Stomach (tissue), 8 donors: ENCODE measurements at regions not wholly inside any gene's neighbourhood (a gene's known extent, or its start where the extent isn't known, plus 50 kb on each side); places are given as distances from the start of the nearest gene placed in this dataset.

Source experiments
- DNase-seq, 2 donors: peaks; one replicate each; pipeline versions ENCODE4 v3.0.0 to v3.0.0-alpha.2; 2013 to 2019
- H3K27ac ChIP-seq, 5 donors: fragments of 200-600 bp in 4 of 5; sonication (generic) in 4 of 5; one replicate each; pipeline ENCODE4 v1.5.1; 2013 to 2019; ENCODE audit warnings: mild to moderate bottlenecking in 1 of 5, moderate library complexity in 1 of 5
- H3K27me3 ChIP-seq, 3 donors: fragments of 200-600 bp; sonication (generic); one replicate each; pipeline ENCODE4 v1.5.1; 2017 to 2019; ENCODE audit warnings: mixed run types in 1 of 3
- H3K36me3 ChIP-seq, 4 donors: fragments of 200-600 bp; sonication (generic); 1 replicate in 3 of 4; 2 replicates in 1 of 4; pipeline ENCODE4 v1.5.1; 2016 to 2019
- H3K4me1 ChIP-seq, 4 donors: fragments of 200-600 bp; sonication (generic); one replicate each; pipeline ENCODE4 v1.5.1; 2016 to 2019
- H3K4me3 ChIP-seq, 4 donors: fragments of 200-600 bp; sonication (generic) in 3 of 4; one replicate each; pipeline ENCODE4 v1.5.1; 2016 to 2019; ENCODE audit warnings: mild to moderate bottlenecking in 1 of 4
- H3K9me3 ChIP-seq, 4 donors: fragments of 200-600 bp; sonication (generic); one replicate each; pipeline ENCODE4 v1.5.1; 2016 to 2019
- EP300 ChIP-seq: sonication (generic); formaldehyde crosslinking; IDR thresholded peaks from one replicate; pipeline ENCODE4 v1.6.1; 2017; ENCODE audit warnings: antibody characterized with exemption
- POLR2A ChIP-seq, 4 donors: fragments of 450-650 bp; IDR thresholded peaks; one replicate each; pipeline ENCODE4 v1.6.1; 2016; ENCODE audit warnings: antibody characterized with exemption in 4 of 4, control low read depth in 2 of 4, mild to moderate bottlenecking in 1 of 4, moderate library complexity in 1 of 4
- POLR2AphosphoS5 ChIP-seq, 3 donors: sonication (generic); formaldehyde crosslinking; IDR thresholded peaks; one replicate each; pipeline ENCODE4 v1.6.1; 2016; ENCODE audit warnings: antibody characterized with exemption in 3 of 3
- WGBS, 5 donors: extraction: QIAGEN DNeasy Blood & Tissue Kit in 3 of 5; methylation state at CpG; one replicate each; pipeline versions ENCODE4 v1.1.5 to v1.1.7; 2013 to 2018; 5-methylcytosine and 5-hydroxymethylcytosine counted together
- intact Hi-C: fragments of 100-400 bp; cut with DNase I; formaldehyde crosslinking; loops from one replicate; pipeline ENCODE4 v1.15.1; 2023; ENCODE audit warnings: low total_unique reads
- TF ChIP-seq, protein P1 (sequence below), 7 experiments: fragments of 450-650 bp in 4 of 7; fragments of 200-600 bp in 3 of 7; sonication (generic) in 3 of 7; IDR thresholded peaks; one replicate each; pipeline ENCODE4 v1.5.1; 2016 to 2019; ENCODE audit warnings: antibody characterized with exemption in 7 of 7, control low read depth in 2 of 7, mild to moderate bottlenecking in 1 of 7
- donor health status: healthy with polysubstance abuse.
- donor health status: Bipolar disorder and iron deficiency.
- donor health status: healthy.

DNA sequence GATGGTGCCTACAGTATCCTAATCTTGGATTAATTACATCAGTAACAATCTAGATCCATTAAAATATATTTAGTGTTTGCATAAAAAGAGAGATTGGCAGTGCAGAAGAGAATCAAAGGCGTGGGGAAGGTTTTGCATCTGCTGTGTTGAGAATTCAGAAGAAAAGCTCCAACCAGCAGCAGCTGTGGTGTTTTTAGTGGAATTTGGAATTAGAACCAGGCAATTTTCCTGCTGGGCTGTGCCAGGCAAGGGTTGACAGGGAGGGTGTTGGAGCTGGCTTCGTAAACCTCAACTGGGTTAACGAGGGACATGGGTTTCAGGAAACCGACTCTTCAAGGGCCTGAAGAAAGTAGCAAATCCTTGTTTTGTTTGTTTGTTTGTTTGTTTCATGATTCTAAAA is 107.8 kb upstream of the WSCD1 start:
- Histone ChIP-seq H3K9me3 (peaks cover 0 to 12% (median 1%) of the 10 kb centered on the region in 4 donors), H3K27me3 (no peaks in the 10 kb centered on the region), H3K27ac (no peak overlapping the region), H3K4me1 (no peaks in the 10 kb centered on the region), H3K4me3 (no peak overlapping the region), H3K36me3 (no peaks in the 10 kb centered on the region)
- WGBS, 5 donors = 72 to 84% (median 81%) methylated on average over 4 of the region's 4 CpGs
- TF ChIP-seq EP300 = no peak
- TF ChIP-seq POLR2A (IDR thresholded peaks at IDR 0.05) = no peak
- TF ChIP-seq, protein P1, sequence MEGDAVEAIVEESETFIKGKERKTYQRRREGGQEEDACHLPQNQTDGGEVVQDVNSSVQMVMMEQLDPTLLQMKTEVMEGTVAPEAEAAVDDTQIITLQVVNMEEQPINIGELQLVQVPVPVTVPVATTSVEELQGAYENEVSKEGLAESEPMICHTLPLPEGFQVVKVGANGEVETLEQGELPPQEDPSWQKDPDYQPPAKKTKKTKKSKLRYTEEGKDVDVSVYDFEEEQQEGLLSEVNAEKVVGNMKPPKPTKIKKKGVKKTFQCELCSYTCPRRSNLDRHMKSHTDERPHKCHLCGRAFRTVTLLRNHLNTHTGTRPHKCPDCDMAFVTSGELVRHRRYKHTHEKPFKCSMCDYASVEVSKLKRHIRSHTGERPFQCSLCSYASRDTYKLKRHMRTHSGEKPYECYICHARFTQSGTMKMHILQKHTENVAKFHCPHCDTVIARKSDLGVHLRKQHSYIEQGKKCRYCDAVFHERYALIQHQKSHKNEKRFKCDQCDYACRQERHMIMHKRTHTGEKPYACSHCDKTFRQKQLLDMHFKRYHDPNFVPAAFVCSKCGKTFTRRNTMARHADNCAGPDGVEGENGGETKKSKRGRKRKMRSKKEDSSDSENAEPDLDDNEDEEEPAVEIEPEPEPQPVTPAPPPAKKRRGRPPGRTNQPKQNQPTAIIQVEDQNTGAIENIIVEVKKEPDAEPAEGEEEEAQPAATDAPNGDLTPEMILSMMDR (IDR thresholded peaks at IDR 0.05) = no peak
- TF ChIP-seq POLR2AphosphoS5 (IDR thresholded peaks at IDR 0.05) = no peak
- intact Hi-C loops = no loop called here
- no peak for DNase-seq

DNA sequence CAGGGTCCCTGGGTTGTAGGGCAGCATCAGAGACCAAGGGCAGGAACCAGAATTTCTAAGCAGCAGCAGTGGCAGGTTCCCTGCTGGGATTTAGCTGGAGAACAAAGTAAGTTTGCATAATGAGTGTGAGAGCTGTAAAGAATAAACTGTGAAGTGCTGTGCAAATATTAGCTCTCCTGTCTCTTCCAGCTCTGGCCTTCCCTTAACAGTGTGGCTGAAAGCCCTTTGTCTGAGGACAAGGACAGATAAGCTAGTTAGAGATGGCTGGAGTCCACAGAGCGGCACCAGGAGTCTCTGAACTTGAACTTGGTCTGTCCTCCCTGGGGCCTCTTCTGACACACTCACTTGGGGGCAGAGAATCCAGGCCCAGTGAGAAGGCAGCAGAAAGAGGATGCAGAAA is 98.2 kb upstream of the WSCD1 start:
- Histone ChIP-seq H3K4me1 (no peaks in the 10 kb centered on the region), H3K36me3 (no peaks in the 10 kb centered on the region), H3K27me3 (peaks cover 0 to 6% (median 0%) of the 10 kb centered on the region in 3 donors), H3K27ac (no peak overlapping the region), H3K9me3 (peaks cover 7 to 42% (median 22%) of the 10 kb centered on the region in 4 donors), H3K4me3 (no peak overlapping the region)
- intact Hi-C loops = no loop called here
- TF ChIP-seq, protein P1 (IDR thresholded peaks at IDR 0.05) = no peak
- DNase-seq = no peak
- WGBS, 5 donors = 23 to 67% (median 38%) methylated on average over 1 of the region's 1 CpG

DNA sequence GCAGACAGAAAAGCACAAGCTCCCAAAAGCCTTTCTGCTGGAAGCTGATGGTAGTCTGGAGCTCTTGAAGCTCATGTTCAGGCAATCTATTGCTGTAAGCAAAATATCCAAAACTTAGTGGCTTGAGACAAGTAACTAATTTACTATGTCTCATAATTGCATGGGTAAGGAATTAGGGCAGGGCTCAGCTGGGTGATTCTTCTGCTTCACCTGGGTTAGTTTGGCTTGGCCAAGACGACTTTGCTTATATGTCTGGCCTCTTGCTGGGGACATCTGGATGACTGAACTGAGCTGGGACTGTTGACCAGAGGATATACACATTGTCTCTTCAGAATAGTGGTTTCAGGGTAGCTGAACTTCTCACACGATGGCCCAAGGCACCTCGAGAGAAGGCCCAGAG is 96.8 kb upstream of the WSCD1 start:
- no peak for TF ChIP-seq POLR2A (IDR thresholded peaks at IDR 0.05)
- TF ChIP-seq, protein P1 (IDR thresholded peaks at IDR 0.05) = no peak
- no peak for TF ChIP-seq POLR2AphosphoS5 (IDR thresholded peaks at IDR 0.05)
- TF ChIP-seq EP300 = no peak
- Histone ChIP-seq H3K36me3 (no peaks in the 10 kb centered on the region), H3K27me3 (peaks cover 0 to 12% (median 0%) of the 10 kb centered on the region in 3 donors), H3K9me3 (peaks cover 7 to 32% (median 17%) of the 10 kb centered on the region in 4 donors), H3K4me1 (no peaks in the 10 kb centered on the region), H3K27ac (no peak overlapping the region), H3K4me3 (no peak overlapping the region)
- DNase-seq = no peak
- intact Hi-C loops = no loop called here
- 70 to 84% (median 75%) methylated on average over 3 of the region's 3 CpGs for whole genome bisulfite sequencing, 5 donors

DNA sequence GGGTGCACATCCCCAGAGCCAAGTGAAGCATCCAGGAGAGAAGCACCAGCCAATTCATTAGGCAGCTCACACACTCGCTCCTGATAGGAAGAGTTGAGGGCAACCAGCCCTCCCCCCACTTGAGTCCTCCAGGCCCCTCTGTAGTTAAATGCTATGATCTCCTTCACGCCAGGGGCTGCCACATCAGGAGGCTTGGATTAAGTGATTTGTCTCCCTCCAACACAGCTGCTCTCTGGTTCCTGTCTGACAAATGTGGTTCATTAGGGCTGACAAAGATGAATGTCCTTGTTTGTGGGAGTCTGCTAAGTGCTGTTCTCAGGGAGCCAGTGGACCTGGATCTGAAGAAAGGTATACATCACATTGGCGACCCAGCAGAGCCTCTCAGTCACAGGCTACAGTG is 94.5 kb upstream of the WSCD1 start:
- WGBS, 5 donors = 43 to 62% (median 49%) methylated on average over 3 of the region's 3 CpGs
- H3K27me3 ChIP-seq = peaks cover 0 to 14% (median 0%) of the 10 kb centered on the region in 3 donors
- intact Hi-C loops = no loop called here

More for the DNA sequence above, 94.5 kb upstream of the WSCD1 start:
- TF ChIP-seq POLR2AphosphoS5 (IDR thresholded peaks at IDR 0.05) (no peak), POLR2A (IDR thresholded peaks at IDR 0.05) (no peak), EP300 (no peak)
- TF ChIP-seq, protein P1 (IDR thresholded peaks at IDR 0.05) = no peak
- peak in 1 of 2 donors; percentile 21 for DNase-seq
- no peak overlapping the region for H3K27ac ChIP-seq
- no peak overlapping the region for H3K4me3 ChIP-seq
- H3K9me3 ChIP-seq = peaks cover 7 to 26% (median 17%) of the 10 kb centered on the region in 4 donors
- no peaks in the 10 kb centered on the region for H3K4me1 ChIP-seq
- H3K36me3 ChIP-seq = no peaks in the 10 kb centered on the region
